SIG-M5 (cell line): ENCODE measurements at regions not wholly inside any gene's neighbourhood (a gene's known extent, or its start where the extent isn't known, plus 50 kb on each side); places are given as distances from the start of the nearest gene placed in this dataset.
"Not testable (repeated sequence)": the region's sequence is repeated elsewhere in the genome, so short reads cannot be mapped to it uniquely, and the experiment has no call there.

Experiments
- DNase-seq: peaks from one replicate; lab custom pipeline; 2025; lab: John Stamatoyannopoulos, UW

GRCh38 chr15:62218841-62219240 is 53.8 kb upstream of the C2CD4B start:
- DNase-seq: no peak

GRCh38 chr15:62219799-62220198 is 54.7 kb upstream of the C2CD4B start:
- no peak for DNase-seq

DNA sequence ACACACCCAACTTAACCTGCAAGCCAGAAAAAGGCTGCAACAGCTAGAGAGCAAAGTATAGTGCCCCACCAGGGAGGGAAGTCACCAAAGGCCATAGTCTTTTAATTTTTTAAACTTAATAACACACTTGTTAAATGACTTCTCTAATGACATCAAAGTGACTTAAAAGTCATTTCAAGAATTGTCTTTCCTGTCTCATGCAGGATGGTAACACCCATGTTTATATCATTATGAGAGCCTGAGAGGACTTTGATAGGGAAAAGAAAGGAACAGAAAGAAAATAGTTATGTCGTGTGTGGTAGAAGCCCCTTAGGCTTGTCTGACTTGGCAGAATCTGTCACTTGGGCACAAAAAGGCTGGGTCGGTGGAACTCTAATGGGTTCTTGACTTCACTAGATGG is 57.9 kb upstream of the C2CD4B start:
- no peak for DNase-seq

GRCh38 chr15:62228604-62229003 is 63.5 kb upstream of the C2CD4B start:
- DNase-seq: no peak

- no peak for DNase-seq
Measured at GRCh38 chr15:62231856-62232255, 66.8 kb upstream of the C2CD4B start.

- no peak for DNase-seq
Measured at GRCh38 chr15:62240121-62241096, 75.3 kb upstream of the C2CD4B start.

GRCh38 chr15:62241135-62241770 is 76.2 kb upstream of the C2CD4B start:
- DNase-seq: no peak

DNA sequence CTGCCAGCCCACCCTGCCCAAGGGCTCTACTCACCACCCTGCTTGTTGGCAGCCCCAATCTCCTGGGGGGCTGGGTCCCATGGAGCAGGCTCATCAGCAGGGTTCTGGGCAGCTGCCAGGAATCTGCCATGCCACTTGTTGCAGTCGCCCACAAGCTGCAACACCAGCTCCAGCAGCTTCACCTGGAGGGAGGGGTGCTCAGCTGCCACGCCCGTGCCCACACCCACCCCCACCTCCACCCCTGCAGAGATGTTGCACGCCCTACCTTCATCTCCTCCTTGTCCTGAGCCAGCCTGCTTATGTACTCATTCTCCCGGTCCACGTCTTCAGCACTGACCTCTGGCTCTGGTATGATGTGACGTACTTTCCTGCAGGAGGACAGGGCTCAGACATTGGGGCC is 77.9 kb upstream of the C2CD4B start:
- DNase-seq: no peak

GRCh38 chr15:62244762-62245161 is 79.7 kb upstream of the C2CD4B start:
- DNase-seq: no peak

GRCh38 chr15:62248277-62248984 is 83.3 kb upstream of the C2CD4B start:
- DNase-seq: no peak

DNA sequence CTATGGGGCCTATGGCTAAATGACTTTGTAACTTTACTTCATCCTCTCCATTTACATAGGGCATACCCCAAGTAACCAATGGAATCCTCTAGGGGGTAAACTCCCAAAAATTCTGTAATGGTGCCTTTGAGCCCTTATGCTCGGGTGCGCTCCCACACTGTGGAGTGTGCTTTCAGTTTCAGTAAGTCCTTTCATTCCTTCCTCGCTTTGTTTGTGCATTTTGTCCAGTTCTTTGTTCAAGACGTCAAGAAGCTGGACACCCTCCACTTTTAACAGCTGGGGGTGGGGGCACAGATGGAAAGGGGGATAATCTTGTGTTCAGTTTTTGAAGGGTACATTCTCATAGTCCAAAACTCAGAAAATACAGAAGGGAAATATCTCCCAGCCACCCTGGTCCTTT is 84.4 kb upstream of the C2CD4B start:
- DNase-seq: no peak

GRCh38 chr15:62250186-62250585 is 85.1 kb upstream of the C2CD4B start:
- no peak for DNase-seq

DNA sequence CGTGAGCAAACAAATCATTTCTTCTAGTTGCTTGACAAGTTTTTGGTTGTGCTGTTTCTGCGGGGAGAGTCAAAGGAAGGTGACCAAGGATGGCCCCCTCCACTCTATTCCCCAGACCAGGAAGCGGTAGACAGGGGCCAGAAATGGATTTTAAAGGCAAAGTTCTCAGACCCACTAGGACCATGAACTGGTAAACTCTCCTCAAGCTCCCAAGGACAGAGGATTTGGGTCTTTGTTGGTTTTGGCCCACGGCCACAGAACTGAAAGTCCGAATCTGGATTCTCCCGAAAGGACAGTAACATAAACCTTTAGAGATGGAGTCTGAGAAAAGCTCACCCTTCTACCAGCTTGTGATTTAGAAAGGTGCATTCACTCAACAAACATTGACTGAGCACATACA is 85.9 kb upstream of the C2CD4B start:
- DNase-seq: no peak

DNA sequence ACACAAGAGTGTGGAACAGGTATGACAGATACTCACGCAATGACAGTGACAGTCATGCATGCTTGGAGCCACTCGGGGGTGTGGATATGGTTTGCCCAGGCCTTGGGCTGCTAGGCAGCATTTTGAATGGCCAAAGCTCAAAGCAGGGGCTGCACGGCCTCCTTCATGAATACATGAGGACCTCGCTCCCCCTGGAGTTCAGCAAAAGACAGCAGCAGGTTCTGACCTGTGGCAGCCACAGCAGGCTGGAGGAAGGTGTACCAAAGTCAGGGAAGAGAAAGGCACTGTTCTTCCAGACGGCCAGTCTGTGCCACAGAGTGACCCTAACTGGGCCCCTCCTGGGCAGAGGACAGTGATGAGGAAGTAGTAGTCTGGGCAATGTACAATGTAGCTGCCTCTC is 88.2 kb upstream of the C2CD4B start:
- DNase-seq: no peak

DNA sequence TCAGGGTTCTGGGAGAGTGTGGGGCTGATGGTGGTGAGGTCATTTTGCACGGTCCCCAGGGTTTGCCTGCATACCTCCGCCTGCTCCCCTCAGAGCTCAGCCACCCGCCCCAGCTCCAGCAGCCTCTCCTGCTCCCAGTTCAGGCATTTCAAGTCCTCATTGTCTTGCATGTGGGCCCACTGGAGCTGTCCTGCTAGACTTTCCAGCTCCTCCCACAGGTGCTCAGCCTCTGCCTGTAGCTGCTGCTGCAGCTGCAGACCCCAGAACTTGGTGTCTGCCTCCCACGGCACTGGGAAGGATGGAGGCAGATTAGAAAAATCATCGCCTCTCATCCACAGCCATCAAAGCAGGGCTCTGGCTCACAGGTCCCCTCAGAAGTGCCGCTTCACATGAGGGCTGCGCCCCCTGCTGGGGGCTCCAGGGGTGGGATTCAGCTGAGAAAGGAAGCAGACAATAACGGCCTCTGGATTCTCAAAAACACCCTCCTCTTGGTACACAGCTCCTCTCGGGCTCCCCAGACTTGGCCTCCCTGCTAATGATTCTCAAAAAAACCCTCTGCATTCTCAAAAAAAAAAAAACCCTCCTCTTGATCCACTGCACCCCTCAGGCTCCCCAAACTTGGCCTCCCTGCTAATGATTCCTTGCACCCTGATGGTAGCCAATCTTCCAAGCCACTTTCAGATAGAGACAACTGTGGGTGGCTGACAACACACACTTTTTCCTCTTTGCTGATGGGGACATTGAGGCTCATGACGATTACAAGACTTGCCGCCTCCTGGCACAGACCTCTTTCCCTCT is 89.3 kb upstream of the C2CD4B start:
- no peak for DNase-seq

DNA sequence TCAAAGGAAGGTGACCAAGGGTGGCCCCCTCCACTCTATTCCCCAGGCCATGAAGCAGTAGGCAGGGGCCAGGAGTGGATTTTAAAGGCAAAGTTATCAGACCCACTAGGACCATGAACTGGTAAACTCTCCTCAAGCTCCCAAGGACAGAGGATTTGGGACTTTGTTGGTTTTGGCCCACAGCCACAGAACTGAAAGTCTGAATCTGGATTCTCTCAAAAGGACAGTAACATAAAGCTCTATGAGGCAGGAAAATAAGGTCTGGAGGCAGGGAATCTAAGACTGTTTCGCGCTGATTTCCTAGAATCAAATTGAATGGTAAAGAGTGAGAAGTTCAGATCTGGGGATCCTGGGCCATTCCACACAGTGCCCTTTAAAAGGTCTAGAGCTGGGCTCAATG is 91.3 kb upstream of the C2CD4B start:
- DNase-seq: not testable (repeated sequence)

- no peak for DNase-seq
Measured at GRCh38 chr15:62257996-62258521, 93.0 kb upstream of the C2CD4B start.

DNA sequence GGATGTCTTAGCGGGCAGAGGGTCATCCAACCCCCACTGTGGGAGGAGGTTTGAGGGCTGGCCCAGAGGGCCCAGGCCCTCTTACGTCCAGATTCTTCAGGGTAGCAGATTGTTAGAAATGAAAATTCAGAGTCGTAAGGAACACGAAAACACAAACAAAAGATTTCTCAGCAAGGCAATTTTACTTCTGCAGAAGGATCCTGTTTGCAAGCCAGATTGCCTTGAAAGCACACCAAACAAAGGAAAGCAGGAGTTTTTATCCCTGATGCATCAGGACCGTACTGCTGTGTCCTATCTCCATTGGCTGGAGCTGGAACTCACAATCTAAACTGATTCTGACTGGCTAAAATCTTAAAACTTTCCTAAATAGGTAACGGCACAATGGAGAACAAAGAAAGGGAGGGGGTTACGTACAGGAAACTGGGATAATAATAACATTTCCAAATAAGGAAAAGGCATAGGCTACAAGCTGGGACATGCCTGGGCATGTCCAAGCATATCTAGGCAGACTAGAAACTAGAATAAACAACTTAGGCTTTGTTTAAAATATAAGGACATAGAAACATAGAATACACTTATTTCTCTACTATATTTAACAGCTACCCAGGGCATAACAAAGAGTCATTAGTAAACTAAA is 97.3 kb upstream of the C2CD4B start:
- no peak for DNase-seq

DNA sequence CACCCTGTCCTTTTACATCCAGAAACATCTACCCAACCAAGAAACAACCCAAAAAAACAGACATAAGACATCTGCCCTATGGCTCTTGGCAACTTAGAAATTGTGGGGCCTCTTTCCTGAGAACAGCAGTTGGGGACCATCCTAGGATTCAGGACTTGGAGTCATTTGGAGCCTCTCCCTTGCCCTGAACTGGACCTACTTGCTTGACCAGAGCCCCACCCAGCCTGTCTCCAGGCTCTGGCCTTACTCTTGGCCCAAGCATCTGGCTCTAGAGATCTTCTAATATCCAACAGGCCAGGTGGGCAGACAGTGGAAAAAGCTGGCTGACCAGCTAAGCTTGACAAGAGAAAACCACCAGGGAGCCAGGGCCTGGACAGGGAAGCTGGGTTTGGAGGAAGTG is 99.1 kb upstream of the C2CD4B start:
- DNase-seq: no peak

GRCh38 chr15:62269504-62269903 is 104.4 kb upstream of the C2CD4B start:
- no peak for DNase-seq

DNA sequence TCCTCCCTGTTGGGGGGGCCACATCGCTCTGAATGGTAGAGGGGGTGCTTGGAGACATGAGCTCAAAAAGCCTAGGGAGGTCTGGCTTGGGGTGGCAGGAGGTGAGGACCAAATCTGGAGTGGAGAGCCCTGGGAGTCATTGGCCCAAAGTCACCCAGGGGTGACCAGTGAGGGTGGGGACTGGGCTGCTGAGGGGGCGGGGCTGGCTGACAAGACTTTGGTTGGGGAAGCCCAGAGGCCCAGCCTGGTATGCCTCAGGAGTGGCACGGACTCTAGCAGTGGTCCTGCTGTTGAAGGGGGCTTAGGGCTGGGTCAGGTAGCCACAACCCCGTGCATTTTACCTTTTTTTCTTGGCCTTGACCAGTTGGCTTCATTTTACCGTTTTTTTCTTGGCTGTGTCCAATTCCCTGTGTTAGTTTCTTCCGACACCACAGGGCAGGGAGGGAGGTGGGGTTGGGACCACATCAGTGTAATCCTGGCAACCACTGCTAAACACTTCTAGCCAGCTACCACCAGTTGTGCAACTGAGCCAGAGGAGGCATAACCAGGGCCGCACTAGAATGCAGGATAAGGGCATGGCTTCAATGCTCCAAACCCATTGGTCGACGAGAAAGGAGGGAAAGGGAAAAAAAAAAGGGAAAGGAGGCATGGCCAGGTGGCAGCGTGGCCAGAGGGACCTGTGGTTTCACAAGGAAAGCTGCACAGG is 105.3 kb upstream of the C2CD4B start:
- DNase-seq: no peak
